SK-N-SH treated with all-trans-retinoic acid at 6 μM for 48 hours (cell line): ENCODE measurements at regions not wholly inside any gene's neighbourhood (a gene's known extent, or its start where the extent isn't known, plus 50 kb on each side); places are given as distances from the start of the nearest gene placed in this dataset.

ENCODE experiments used
- ATAC-seq: fragments of 200-7000 bp; cut with Tn5 transposase; 3 replicates; pipeline ENCODE4 v1.9.1; 2020; ENCODE audit warnings: mild to moderate bottlenecking, moderate library complexity
- ARNTL ChIP-seq: fragments of 450-650 bp; formaldehyde crosslinking; IDR thresholded peaks from 2 replicates; pipeline ENCODE4 v1.5.0; 2020; ENCODE audit warnings: low read depth, mild to moderate bottlenecking, moderate library complexity, borderline replicate concordance
- BACH2 ChIP-seq: fragments of 250-450 bp; sonication (Bioruptor Pico); IDR thresholded peaks from 2 replicates; pipeline ENCODE4 v1.9.0; 2021; ENCODE audit warnings: mild to moderate bottlenecking, borderline replicate concordance
- CREB5 ChIP-seq: fragments of 250-450 bp; sonication (Bioruptor Pico); IDR thresholded peaks from 2 replicates; pipeline ENCODE4 v1.5.1; 2020; ENCODE audit warnings: low read depth, mild to moderate bottlenecking, moderate library complexity
- CSDC2 ChIP-seq: fragments of 250-450 bp; sonication (Bioruptor Pico); IDR thresholded peaks from 2 replicates; pipeline ENCODE4 v1.5.0; 2020; ENCODE audit warnings: mild to moderate bottlenecking, moderate library complexity
- ESRRG ChIP-seq: fragments of 250-450 bp; sonication (Bioruptor Pico); IDR thresholded peaks from 2 replicates; pipeline ENCODE4 v1.6.1; 2021; ENCODE audit warnings: mild to moderate bottlenecking
- ISL1 ChIP-seq: fragments of 250-450 bp; sonication (Bioruptor Pico); IDR thresholded peaks from 2 replicates; pipeline ENCODE4 v2.1.2; 2022; ENCODE audit warnings: mild to moderate bottlenecking, moderate library complexity
- OSR1 ChIP-seq: fragments of 250-450 bp; sonication (Bioruptor Pico); IDR thresholded peaks from 2 replicates; pipeline ENCODE4 v1.8.0; 2022; ENCODE audit warnings: moderate library complexity, mild to moderate bottlenecking, inconsistent platforms
- PPARA ChIP-seq: fragments of 250-450 bp; sonication (Bioruptor Pico); IDR thresholded peaks from 2 replicates; pipeline ENCODE4 v1.5.0; 2020; ENCODE audit warnings: mild to moderate bottlenecking, borderline replicate concordance
- RARB ChIP-seq: fragments of 250-450 bp; sonication (Bioruptor Pico); IDR thresholded peaks from 2 replicates; pipeline ENCODE4 v1.8.0; 2021; ENCODE audit warnings: mild to moderate bottlenecking, moderate library complexity
- SNAI2 ChIP-seq: fragments of 250-450 bp; sonication (Bioruptor Pico); IDR thresholded peaks from 2 replicates; pipeline ENCODE4 v1.5.0; 2020; ENCODE audit warnings: mild to moderate bottlenecking, moderate library complexity
- TOX ChIP-seq: fragments of 250-450 bp; sonication (Bioruptor Pico); IDR thresholded peaks from 2 replicates; pipeline ENCODE4 v1.8.0; 2021; ENCODE audit warnings: mild to moderate bottlenecking, moderate library complexity, borderline replicate concordance
- TSHZ2 ChIP-seq: fragments of 250-450 bp; sonication (Bioruptor Pico); IDR thresholded peaks from 2 replicates; pipeline ENCODE4 v1.5.0; 2020; ENCODE audit warnings: mild to moderate bottlenecking, moderate library complexity
- ZC3H10 ChIP-seq: fragments of 250-450 bp; sonication (Bioruptor Pico); IDR thresholded peaks from 2 replicates; pipeline ENCODE4 v1.5.1; 2021; ENCODE audit warnings: mild to moderate bottlenecking, moderate library complexity
- ZFP3 ChIP-seq: fragments of 250-450 bp; sonication (Bioruptor Pico); IDR thresholded peaks from 2 replicates; pipeline ENCODE4 v1.5.0; 2020; ENCODE audit warnings: mild to moderate bottlenecking, moderate library complexity
- ZFP30 ChIP-seq: fragments of 450-650 bp; formaldehyde crosslinking; IDR thresholded peaks from 2 replicates; pipeline ENCODE4 v1.5.0; 2022; ENCODE audit warnings: mild to moderate bottlenecking, moderate library complexity
- ZNF565 ChIP-seq: fragments of 450-650 bp; formaldehyde crosslinking; conservative IDR thresholded peaks from 2 replicates; pipeline ENCODE4 v1.5.0; 2020; ENCODE audit warnings: low read depth, mild to moderate bottlenecking, moderate library complexity
- ZNF70 ChIP-seq: fragments of 450-650 bp; formaldehyde crosslinking; IDR thresholded peaks from 2 replicates; pipeline ENCODE4 v1.5.0; 2020; ENCODE audit warnings: mild to moderate bottlenecking, moderate library complexity
- ZNF8 ChIP-seq: fragments of 450-650 bp; formaldehyde crosslinking; IDR thresholded peaks from 2 replicates; pipeline ENCODE4 v1.5.0; 2020; ENCODE audit warnings: mild to moderate bottlenecking, moderate library complexity
- TF ChIP-seq, protein P1 (sequence below): fragments of 250-450 bp; sonication (Bioruptor Pico); IDR thresholded peaks from 2 replicates; pipeline ENCODE4 v1.8.0; 2021; ENCODE audit warnings: low read depth, mild to moderate bottlenecking, moderate library complexity, borderline replicate concordance
- TF ChIP-seq, protein P2 (sequence below): fragments of 250-450 bp; sonication (Bioruptor Pico); IDR thresholded peaks from 2 replicates; pipeline ENCODE4 v1.8.0; 2020; ENCODE audit warnings: mild to moderate bottlenecking, moderate library complexity, borderline replicate concordance

DNA sequence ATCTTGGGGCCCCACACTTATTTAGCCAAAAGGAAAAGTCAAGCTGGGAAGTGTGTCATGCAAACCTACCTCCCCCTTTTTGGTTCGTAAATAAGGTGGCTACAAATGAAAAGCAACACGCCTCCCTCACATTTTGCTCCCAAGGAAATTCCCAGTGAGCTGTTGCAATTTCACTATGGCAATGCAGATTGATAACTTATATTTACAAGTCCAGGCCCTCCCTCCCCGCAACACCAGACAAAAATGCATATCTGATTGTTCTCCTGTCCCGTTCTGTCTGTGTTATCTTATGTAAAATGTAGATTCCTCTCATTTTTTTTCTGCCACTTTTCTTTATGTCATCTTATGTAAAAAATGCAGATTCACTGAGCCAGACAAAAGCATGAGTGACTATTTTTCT is 1305.3 kb downstream of the SLITRK5 start:
- no peak for TF ChIP-seq BACH2 (CRISPR knock-in tag)
- no peak for TF ChIP-seq CSDC2 (CRISPR knock-in tag)
- no peak for TF ChIP-seq ZFP3 (CRISPR knock-in tag)
- TF ChIP-seq ZFP30 (CRISPR knock-in tag): no peak
- no peak for TF ChIP-seq TOX (CRISPR knock-in tag)

DNA sequence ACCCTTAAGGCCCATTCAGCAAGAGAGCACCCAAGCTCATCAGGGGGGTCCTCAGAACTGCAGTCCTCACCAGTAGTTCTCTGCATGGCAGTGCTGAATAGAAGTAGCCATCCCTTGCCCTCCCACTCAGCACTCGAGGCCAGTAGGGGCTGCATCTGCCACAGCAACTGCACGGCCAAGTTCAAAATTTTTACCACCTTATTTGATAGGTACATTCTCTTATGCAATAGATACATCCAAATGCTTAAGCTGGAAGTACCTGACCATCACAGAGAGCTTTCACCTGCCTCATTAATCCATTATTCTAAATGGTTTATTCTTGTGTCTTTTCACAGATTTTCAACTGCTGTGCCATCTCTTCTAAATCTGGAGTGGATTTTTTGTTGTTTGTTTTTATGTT is 1307.4 kb downstream of the SLITRK5 start:
- no peak for TF ChIP-seq BACH2 (CRISPR knock-in tag)
- no peak for TF ChIP-seq ZC3H10
- TF ChIP-seq, protein P1, sequence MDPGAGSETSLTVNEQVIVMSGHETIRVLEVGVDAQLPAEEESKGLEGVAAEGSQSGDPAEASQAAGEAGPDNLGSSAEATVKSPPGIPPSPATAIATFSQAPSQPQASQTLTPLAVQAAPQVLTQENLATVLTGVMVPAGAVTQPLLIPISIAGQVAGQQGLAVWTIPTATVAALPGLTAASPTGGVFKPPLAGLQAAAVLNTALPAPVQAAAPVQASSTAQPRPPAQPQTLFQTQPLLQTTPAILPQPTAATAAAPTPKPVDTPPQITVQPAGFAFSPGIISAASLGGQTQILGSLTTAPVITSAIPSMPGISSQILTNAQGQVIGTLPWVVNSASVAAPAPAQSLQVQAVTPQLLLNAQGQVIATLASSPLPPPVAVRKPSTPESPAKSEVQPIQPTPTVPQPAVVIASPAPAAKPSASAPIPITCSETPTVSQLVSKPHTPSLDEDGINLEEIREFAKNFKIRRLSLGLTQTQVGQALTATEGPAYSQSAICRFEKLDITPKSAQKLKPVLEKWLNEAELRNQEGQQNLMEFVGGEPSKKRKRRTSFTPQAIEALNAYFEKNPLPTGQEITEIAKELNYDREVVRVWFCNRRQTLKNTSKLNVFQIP (CRISPR knock-in tag): no peak
- TF ChIP-seq OSR1 (CRISPR knock-in tag): no peak
- TF ChIP-seq ESRRG (CRISPR knock-in tag): no peak
- TF ChIP-seq TSHZ2 (CRISPR knock-in tag): no peak
- TF ChIP-seq SNAI2 (CRISPR knock-in tag): no peak
- ATAC-seq: no peak

More for the DNA sequence above, 1305.3 kb downstream of the SLITRK5 start:
- no peak for ATAC-seq

- ATAC-seq: no peak
- TF ChIP-seq TOX (CRISPR knock-in tag) (no peak), ARNTL (no peak), ISL1 (CRISPR knock-in tag) (no peak), CREB5 (CRISPR knock-in tag) (no peak), ZFP30 (CRISPR knock-in tag) (no peak), ZNF70 (CRISPR knock-in tag) (no peak), ZFP3 (CRISPR knock-in tag) (no peak), CSDC2 (CRISPR knock-in tag) (no peak), PPARA (CRISPR knock-in tag) (no peak), ZC3H10 (no peak), ESRRG (CRISPR knock-in tag) (no peak)
- TF ChIP-seq, protein P1 (CRISPR knock-in tag): no peak
- TF ChIP-seq, protein P2, sequence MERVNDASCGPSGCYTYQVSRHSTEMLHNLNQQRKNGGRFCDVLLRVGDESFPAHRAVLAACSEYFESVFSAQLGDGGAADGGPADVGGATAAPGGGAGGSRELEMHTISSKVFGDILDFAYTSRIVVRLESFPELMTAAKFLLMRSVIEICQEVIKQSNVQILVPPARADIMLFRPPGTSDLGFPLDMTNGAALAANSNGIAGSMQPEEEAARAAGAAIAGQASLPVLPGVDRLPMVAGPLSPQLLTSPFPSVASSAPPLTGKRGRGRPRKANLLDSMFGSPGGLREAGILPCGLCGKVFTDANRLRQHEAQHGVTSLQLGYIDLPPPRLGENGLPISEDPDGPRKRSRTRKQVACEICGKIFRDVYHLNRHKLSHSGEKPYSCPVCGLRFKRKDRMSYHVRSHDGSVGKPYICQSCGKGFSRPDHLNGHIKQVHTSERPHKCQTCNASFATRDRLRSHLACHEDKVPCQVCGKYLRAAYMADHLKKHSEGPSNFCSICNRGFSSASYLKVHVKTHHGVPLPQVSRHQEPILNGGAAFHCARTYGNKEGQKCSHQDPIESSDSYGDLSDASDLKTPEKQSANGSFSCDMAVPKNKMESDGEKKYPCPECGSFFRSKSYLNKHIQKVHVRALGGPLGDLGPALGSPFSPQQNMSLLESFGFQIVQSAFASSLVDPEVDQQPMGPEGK (CRISPR knock-in tag): no peak
These were observed 1308.4 kb downstream of the SLITRK5 start for GRCh38 chr13:88979465-88980175.

GRCh38 chr13:89003656-89004055 is 1332.5 kb downstream of the SLITRK5 start:
- TF ChIP-seq ZNF8 (CRISPR knock-in tag): no peak
- no peak for TF ChIP-seq CSDC2 (CRISPR knock-in tag)
- TF ChIP-seq CREB5 (CRISPR knock-in tag): no peak
- no peak for TF ChIP-seq BACH2 (CRISPR knock-in tag)
- TF ChIP-seq OSR1 (CRISPR knock-in tag): no peak
- TF ChIP-seq ZNF565: no peak
- no peak for TF ChIP-seq PPARA (CRISPR knock-in tag)
- TF ChIP-seq RARB (CRISPR knock-in tag): no peak
- TF ChIP-seq, protein P1 (CRISPR knock-in tag): no peak
- TF ChIP-seq, all 23 proteins: peak for 0
- ATAC-seq: no peak
